HCT116 (cell line): ENCODE measurements at regions not wholly inside any gene's neighbourhood (a gene's known extent, or its start where the extent isn't known, plus 50 kb on each side); places are given as distances from the start of the nearest gene placed in this dataset.

Experiments used
- ATAC-seq: fragments of 200-7000 bp; cut with Tn5 transposase; 2 replicates; pipeline ENCODE4 v1.9.1; 2020; ENCODE audit warnings: mild to moderate bottlenecking, moderate library complexity
- BruUV-seq: library from RNA; stranded (reverse); fragments of 400-500 nt; replicated peaks from 2 replicates; lab custom pipeline; 2021; lab: Mats Ljungman, UMichigan
- CTCF ChIA-PET: fragments of 300-600 bp; sonication (Branson Sonifier 250); formaldehyde crosslinking; loops from one replicate; lab custom pipeline; 2021; ENCODE audit warnings: antibody characterized with exemption; lab: Charles Lee
- POLR2A ChIA-PET: fragments of 300-600, 350-600 bp; sonication (Branson Sonifier 250); formaldehyde crosslinking; loops from one replicate; lab custom pipeline; 2021; ENCODE audit warnings: antibody characterized with exemption; lab: Charles Lee
- RAD21 ChIA-PET, 2 experiments: fragments of 300-600 bp; sonication (Branson Sonifier 250); formaldehyde crosslinking; loops; one replicate each; lab custom pipeline; 2023; ENCODE audit warnings: low total read pairs in 2 of 2; ENCODE audit not compliant: uncharacterized antibody in 2 of 2, unreplicated experiment in 2 of 2, low non-redundant PET in 1 of 2; lab: Charles Lee
- DNase-seq: peaks from one replicate; pipeline ENCODE4 v3.0.0-alpha.2; 2010; ENCODE audit warnings: low read depth, low spot score
- H2AFZ ChIP-seq: fragments of 200-600 bp; shearing (Covaris generic), sonication (generic); 2 replicates; pipeline ENCODE4 v1.6.1; 2017; ENCODE audit warnings: low read depth, mixed run types, mixed read lengths, antibody characterized with exemption, low read length; ENCODE audit not compliant: poor library complexity, severe bottlenecking
- H3K27ac ChIP-seq: 2 replicates; pipeline ENCODE4 v1.5.1; 2012; ENCODE audit warnings: low read depth, low read length
- H3K27me3 ChIP-seq: fragments of 200-600 bp; sonication (generic); 2 replicates; pipeline ENCODE4 v1.6.1; 2016; ENCODE audit warnings: mixed run types, low read length, mixed read lengths; ENCODE audit not compliant: insufficient read depth
- H3K36me3 ChIP-seq, 2 experiments: fragments of 200-500 bp in 1 of 2; fragments of 200-600 bp in 1 of 2; sonication (Bioruptor generic) in 1 of 2; sonication (generic) in 1 of 2; 2 replicates each; pipeline versions ENCODE4 v1.5.1 to v1.6.1; 2014 to 2016; ENCODE audit warnings: low read length in 2 of 2, inconsistent platforms in 1 of 2, mixed read lengths in 1 of 2, mixed run types in 1 of 2; ENCODE audit not compliant: insufficient read depth in 2 of 2, control insufficient read depth in 1 of 2
- H3K4me1 ChIP-seq, 2 experiments: fragments of 200-600 bp in 1 of 2; sonication (generic) in 1 of 2; 2 replicates each; pipeline versions ENCODE4 v1.5.1 to v1.6.1; 2012 to 2017; ENCODE audit warnings: low read length in 2 of 2, inconsistent platforms in 1 of 2, mild to moderate bottlenecking in 1 of 2, mixed read lengths in 1 of 2, mixed run types in 1 of 2, moderate library complexity in 1 of 2; ENCODE audit not compliant: insufficient read depth in 2 of 2, control insufficient read depth in 1 of 2
- H3K4me2 ChIP-seq: fragments of 200-600 bp; sonication (generic); 2 replicates; pipeline ENCODE4 v1.6.1; 2017; ENCODE audit warnings: mixed run types, low read length, mixed read lengths
- H3K4me3 ChIP-seq, 2 experiments: fragments of 200-600 bp in 1 of 2; sonication (generic) in 1 of 2; replicated peaks in 1 of 2; 2 replicates each; pipeline ENCODE4 v1.5.1; 2011 to 2016; ENCODE audit warnings: low read length in 2 of 2, control low read depth in 1 of 2, low read depth in 1 of 2, mild to moderate bottlenecking in 1 of 2, mixed read lengths in 1 of 2, mixed run types in 1 of 2
- H3K79me2 ChIP-seq: fragments of 200-600 bp; sonication (generic); 2 replicates; pipeline ENCODE4 v1.6.1; 2017; ENCODE audit warnings: mild to moderate bottlenecking, mixed run types, low read length, moderate library complexity, mixed read lengths; ENCODE audit not compliant: insufficient read depth
- H3K9ac ChIP-seq: fragments of 200-600 bp; sonication (generic); 2 replicates; pipeline ENCODE4 v1.6.1; 2016; ENCODE audit warnings: low read length, mixed read lengths
- H3K9me2 ChIP-seq: fragments of 200-600 bp; sonication (generic), shearing (Covaris generic); 2 replicates; pipeline ENCODE4 v1.6.1; 2017; ENCODE audit warnings: mixed run types, mild to moderate bottlenecking, moderate library complexity; ENCODE audit not compliant: insufficient read depth
- H3K9me3 ChIP-seq, 2 experiments: fragments of 200-500 bp in 1 of 2; fragments of 200-600 bp in 1 of 2; sonication (Bioruptor generic) in 1 of 2; sonication (generic) in 1 of 2; 2 replicates each; pipeline ENCODE4 v1.6.1; 2014 to 2017; ENCODE audit warnings: low read length in 2 of 2, mixed read lengths in 2 of 2, inconsistent platforms in 1 of 2, low read depth in 1 of 2, mild to moderate bottlenecking in 1 of 2, mixed run types in 1 of 2, moderate library complexity in 1 of 2; ENCODE audit not compliant: control insufficient read depth in 1 of 2, insufficient read depth in 1 of 2
- H4K20me1 ChIP-seq: fragments of 200-600 bp; sonication (generic), shearing (Covaris generic); 2 replicates; pipeline ENCODE4 v1.6.1; 2017; ENCODE audit warnings: mixed run types, mild to moderate bottlenecking, moderate library complexity; ENCODE audit not compliant: insufficient read depth
- ATF3 ChIP-seq: IDR thresholded peaks from 2 replicates; pipeline ENCODE4 v1.6.1; 2012
- CBX3 ChIP-seq: IDR thresholded peaks from 2 replicates; pipeline ENCODE4 v1.6.1; 2012; ENCODE audit warnings: low read depth
- CEBPB ChIP-seq: IDR thresholded peaks from 2 replicates; pipeline ENCODE4 v1.6.1; 2012; ENCODE audit warnings: low read depth
- EGR1 ChIP-seq: IDR thresholded peaks from 2 replicates; pipeline ENCODE4 v1.6.1; 2012; ENCODE audit warnings: low read depth
- ELF1 ChIP-seq: IDR thresholded peaks from 2 replicates; pipeline ENCODE4 v1.6.1; 2012; ENCODE audit warnings: low read depth, borderline replicate concordance
- EZH2 ChIP-seq: fragments of 200-600 bp; sonication (generic); IDR thresholded peaks from 2 replicates; pipeline ENCODE4 v1.6.1; 2017; ENCODE audit warnings: antibody characterized with exemption, mixed run types
- EZH2phosphoT487 ChIP-seq: fragments of 200-600 bp; IDR thresholded peaks from 2 replicates; pipeline ENCODE4 v1.6.1; 2018; ENCODE audit warnings: antibody characterized with exemption, borderline replicate concordance
- JUND ChIP-seq: IDR thresholded peaks from 2 replicates; pipeline ENCODE4 v1.6.1; 2012
- MAX ChIP-seq: IDR thresholded peaks from 2 replicates; pipeline ENCODE4 v1.6.1; 2012
- POLR2AphosphoS5 ChIP-seq: IDR thresholded peaks from 2 replicates; pipeline ENCODE4 v1.6.1; 2011; ENCODE audit warnings: mild to moderate bottlenecking, low read depth, low read length, moderate library complexity
- RAD21 ChIP-seq: IDR thresholded peaks from 2 replicates; pipeline ENCODE4 v1.6.1; 2012; ENCODE audit warnings: low read depth, mild to moderate bottlenecking
- REST ChIP-seq: IDR thresholded peaks from 2 replicates; pipeline ENCODE4 v1.6.1; 2012; ENCODE audit warnings: low read depth
- SIN3A ChIP-seq: IDR thresholded peaks from 2 replicates; pipeline ENCODE4 v1.6.1; 2012; ENCODE audit warnings: low read depth
- SP1 ChIP-seq: IDR thresholded peaks from 2 replicates; pipeline ENCODE4 v1.6.1; 2012; ENCODE audit warnings: low read depth
- SRF ChIP-seq: IDR thresholded peaks from 2 replicates; pipeline ENCODE4 v1.6.1; 2012; ENCODE audit warnings: low read depth
- ZBTB33 ChIP-seq: IDR thresholded peaks from 2 replicates; pipeline ENCODE4 v1.6.1; 2011; ENCODE audit warnings: mild to moderate bottlenecking, low read length, moderate library complexity; ENCODE audit not compliant: insufficient replicate concordance; ENCODE audit errors: extremely low read depth
- ZFX ChIP-seq: fragments of 450-650 bp; IDR thresholded peaks from 2 replicates; pipeline ENCODE4 v1.6.1; 2017
- ZNF274 ChIP-seq: fragments of 200-500 bp; sonication (Bioruptor generic); IDR thresholded peaks from 2 replicates; pipeline ENCODE4 v1.6.1; 2014; ENCODE audit warnings: mild to moderate bottlenecking, low read depth, low read length, inconsistent platforms
- intact Hi-C: fragments of 100-400 bp; cut with micrococcal nuclease; formaldehyde crosslinking; loops from 2 replicates; pipeline ENCODE4 v1.10.0; 2022

- TF ChIP-seq EZH2 = no peak
- no peak for TF ChIP-seq EZH2phosphoT487
- no peak for TF ChIP-seq ZFX
- no peak for TF ChIP-seq CBX3
- TF ChIP-seq, all 23 proteins: peak for 0
Observed at GRCh38 chr10:65565246-65565645, 1360.6 kb upstream of the LRRTM3 start (continued).

- H3K4me1 ChIP-seq = peaks cover 3 to 12% of the 10 kb centered on the region in 2 experiments; a peak in 3 of 4 replicates
- no peak overlapping the region for H3K27ac ChIP-seq
- no peaks in the 10 kb centered on the region for H4K20me1 ChIP-seq
- BruUV-seq = no TSS peak
- H3K9me2 ChIP-seq = no peaks in the 10 kb centered on the region
- no peak for ATAC-seq
- RAD21 ChIA-PET = no interaction called here
- CTCF ChIA-PET = no interaction called here
- H3K4me2 ChIP-seq = no peak overlapping the region
- peak overlapping the region; percentile 13 for H2AFZ ChIP-seq
- TF ChIP-seq ELF1 = no peak
- TF ChIP-seq SIN3A = no peak
- TF ChIP-seq POLR2AphosphoS5 = no peak
- no peak for TF ChIP-seq EZH2
- no peak for TF ChIP-seq JUND
- TF ChIP-seq SP1 = no peak
- TF ChIP-seq ZBTB33 = no peak
- TF ChIP-seq CEBPB = no peak
- no peak for TF ChIP-seq CBX3
- TF ChIP-seq ZNF274 = no peak
- TF ChIP-seq ZFX = no peak
- no peak for TF ChIP-seq EZH2phosphoT487
- TF ChIP-seq RAD21 = no peak
- TF ChIP-seq ATF3 = no peak
- no peak for TF ChIP-seq SRF
- TF ChIP-seq EGR1 = no peak
- TF ChIP-seq REST = no peak
- TF ChIP-seq MAX = no peak
- TF ChIP-seq, all 23 proteins: peak for 0
- Histone ChIP-seq H3K4me3 (no peak overlapping the region), H3K79me2 (peaks cover 15% of the 10 kb centered on the region), H3K9ac (no peak overlapping the region), H3K36me3 (no peaks in the 10 kb centered on the region), H3K27me3 (no peaks in the 10 kb centered on the region), H3K9me3 (no peaks in the 10 kb centered on the region)
- intact Hi-C loops = no loop called here
- no peak for DNase-seq
- POLR2A ChIA-PET = no interaction called here
Observed at GRCh38 chr10:65566906-65567305, 1358.9 kb upstream of the LRRTM3 start.
